Activated CD4-positive, alpha-beta T cell treated with anti-CD3 and anti-CD28 coated beads, Interleukin-2, amount 50 U/mL, for 1 hour (primary cell): ENCODE measurements at regions not wholly inside any gene's neighbourhood (a gene's known extent, or its start where the extent isn't known, plus 50 kb on each side); places are given as distances from the start of the nearest gene placed in this dataset.
"Not testable (repeated sequence)": the region's sequence is repeated elsewhere in the genome, so short reads cannot be mapped to it uniquely, and the experiment has no call there.

ENCODE experiments used
- DNase-seq: peaks from one replicate; pipeline ENCODE4 v3.0.0-alpha.2; 2020

DNA sequence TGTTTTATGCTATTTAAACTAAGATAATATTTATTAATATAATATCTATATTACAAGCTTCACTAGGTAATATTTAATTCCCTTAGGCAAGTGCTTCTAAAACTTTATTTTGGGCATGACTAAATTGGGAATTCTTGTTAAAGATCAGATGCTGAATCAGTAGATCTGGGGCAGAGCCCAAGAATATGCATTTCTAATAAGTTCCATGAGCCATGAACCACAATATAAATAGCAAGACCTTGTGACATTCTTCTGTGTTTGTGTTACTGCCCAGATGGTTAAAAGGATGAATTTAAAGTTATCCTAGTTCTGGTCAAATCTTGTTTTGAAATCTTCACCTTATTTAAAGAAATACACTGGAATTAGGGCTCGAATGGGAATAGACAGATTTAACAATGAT is 258.4 kb upstream of the CACNA2D1 start:
- DNase-seq = no peak

DNA sequence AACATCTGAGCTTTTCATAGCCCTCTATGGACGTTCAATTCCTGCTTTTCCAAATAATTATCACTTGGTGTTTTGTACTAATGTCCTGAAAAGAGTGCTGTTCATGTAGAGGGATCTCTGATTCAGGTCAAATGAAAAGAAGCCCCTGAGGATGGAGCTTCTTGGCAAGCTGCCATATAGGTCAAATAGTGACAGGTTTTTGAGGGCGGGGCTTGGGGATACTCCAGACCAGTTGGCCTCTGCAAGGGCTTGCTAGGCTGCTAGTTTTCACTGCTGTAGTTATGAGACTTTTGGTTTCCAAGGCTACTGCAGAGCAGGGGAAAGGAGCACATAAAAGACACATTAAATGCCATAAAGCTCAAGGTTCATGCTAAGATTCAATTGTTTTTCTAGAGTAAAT is 257.2 kb upstream of the CACNA2D1 start:
- no peak for DNase-seq

DNA sequence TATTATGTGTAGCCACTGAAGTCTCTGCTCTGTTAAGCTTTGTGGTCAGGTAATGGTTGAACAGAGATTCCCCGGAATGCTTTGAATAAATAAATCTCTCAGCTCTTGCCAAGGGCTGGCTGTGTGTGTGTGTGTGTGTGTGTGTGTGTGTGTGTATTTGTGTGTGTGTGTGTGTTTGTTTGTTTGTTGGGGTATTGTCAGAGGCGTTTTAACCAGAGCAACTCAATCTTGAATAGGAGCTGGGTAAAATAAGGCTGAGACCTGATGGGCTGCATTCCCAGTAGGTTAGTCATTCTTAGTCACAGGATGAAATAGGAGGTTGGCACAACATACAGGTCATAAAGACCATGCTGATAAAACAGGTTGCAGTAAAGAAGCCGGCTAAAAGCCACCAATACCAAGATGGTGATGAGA is 256.2 kb upstream of the CACNA2D1 start:
- no peak for DNase-seq

DNA sequence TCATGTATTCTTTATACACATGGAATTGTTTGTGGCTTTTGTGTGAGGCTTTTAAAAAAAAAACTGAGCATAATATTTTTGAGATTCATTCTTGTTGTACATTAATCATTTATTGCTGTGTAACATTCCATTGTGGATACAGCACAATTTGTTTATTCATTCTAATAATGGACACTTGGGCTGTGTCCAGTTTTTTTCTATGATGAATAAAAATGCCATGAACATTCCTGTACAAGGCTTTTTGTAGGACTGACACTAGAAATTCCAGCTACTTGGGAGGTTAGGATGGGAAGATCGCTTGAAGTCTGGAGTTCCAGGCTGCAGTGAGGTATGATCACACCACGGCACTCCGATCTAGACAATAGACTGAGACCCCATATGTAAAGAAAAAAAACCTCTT is 254.3 kb upstream of the CACNA2D1 start:
- no peak for DNase-seq

DNA sequence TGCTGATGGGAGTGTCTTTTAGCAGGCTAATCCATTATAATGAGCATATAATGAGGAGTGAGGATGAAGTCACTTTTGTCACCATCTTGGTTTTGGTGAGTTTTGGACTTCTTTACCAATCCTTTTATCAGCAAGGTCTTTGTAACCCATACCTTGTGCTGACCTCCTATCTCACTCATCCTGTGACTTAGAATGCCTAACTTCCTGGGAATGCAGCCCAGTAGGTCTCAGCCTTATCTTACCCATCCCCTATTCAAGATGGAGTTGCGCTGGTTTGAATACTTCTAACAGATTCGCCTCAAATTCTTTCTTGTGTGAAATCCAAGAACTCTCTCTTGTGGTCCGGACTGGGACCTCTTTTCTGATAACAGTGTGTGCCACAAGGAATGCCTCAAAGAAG is 253.1 kb upstream of the CACNA2D1 start:
- DNase-seq = no peak

DNA sequence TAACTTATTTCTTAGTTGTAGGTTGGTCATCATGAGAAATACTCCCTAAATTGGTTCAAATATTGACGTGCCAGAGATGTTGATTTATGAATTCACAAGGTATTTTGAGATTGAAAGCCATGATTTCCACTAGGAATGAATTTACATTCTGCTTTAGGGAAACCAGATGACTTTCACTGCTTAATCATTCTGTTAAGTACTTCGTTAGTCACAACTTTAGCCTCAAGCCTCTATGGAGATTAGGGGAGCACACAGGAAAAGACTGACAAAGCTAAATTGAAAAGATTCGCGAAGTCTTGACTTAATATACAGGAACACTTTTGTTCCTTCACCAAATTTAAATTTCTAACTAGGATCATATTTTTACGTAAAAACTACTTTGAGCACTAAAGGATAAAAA is 250.4 kb upstream of the CACNA2D1 start:
- DNase-seq = no peak

DNA sequence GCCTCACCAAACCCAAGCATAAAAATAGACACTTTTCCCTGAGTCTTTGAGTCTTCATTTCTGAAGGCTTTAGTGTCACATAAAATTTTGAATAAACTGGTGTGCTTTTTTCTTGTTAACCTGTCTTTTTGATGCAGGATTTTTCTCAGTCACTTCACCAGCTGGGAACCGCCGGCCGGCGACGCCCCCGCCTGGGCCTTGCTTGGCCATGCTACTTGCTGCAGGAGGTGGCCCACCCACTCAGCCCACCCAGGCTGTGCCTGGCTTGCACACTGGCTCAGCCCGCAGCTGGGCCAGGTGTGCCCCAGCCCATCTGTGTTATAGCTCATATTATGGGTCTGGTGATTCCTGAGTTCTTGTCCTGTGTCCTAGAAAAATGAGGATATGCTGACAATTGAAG is 247.4 kb upstream of the CACNA2D1 start:
- no peak for DNase-seq

DNA sequence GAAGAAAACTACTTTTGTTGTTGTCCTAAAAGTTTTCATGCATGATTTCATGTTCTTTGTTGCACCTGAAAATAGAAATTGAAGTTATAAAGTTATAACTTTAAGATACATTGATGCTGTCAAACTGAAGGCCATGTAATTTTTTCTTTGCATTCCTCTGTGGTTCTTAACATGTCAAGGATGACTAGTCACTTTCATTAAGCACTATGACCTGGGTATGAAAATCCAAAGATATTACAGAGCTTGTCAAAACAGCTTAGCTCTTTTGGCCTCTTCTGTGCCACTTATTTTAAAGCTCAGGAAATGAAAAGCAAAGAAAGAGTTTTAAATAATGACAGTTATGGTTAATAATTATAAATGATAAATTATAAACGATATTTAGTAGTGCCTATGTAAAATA is 241.6 kb upstream of the CACNA2D1 start:
- DNase-seq = no peak

DNA sequence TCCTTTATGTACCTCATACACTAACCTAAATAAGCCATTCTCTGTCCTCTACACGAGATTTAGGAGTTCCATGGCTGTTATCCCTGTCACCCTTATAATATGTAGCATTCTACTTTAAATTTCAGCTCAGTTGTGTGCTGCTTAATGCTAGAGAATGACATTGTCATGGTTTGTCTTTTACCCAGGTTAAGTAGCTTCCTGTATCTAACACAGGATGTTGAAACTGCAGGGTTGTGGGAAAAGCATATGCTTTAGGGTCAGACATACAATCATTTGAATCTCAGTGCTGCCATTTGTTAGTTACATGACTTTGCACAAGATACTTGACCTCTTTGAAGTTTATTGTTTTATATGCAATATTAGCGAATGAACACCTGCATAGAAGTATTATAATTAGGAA is 235.1 kb upstream of the CACNA2D1 start:
- DNase-seq = no peak

DNA sequence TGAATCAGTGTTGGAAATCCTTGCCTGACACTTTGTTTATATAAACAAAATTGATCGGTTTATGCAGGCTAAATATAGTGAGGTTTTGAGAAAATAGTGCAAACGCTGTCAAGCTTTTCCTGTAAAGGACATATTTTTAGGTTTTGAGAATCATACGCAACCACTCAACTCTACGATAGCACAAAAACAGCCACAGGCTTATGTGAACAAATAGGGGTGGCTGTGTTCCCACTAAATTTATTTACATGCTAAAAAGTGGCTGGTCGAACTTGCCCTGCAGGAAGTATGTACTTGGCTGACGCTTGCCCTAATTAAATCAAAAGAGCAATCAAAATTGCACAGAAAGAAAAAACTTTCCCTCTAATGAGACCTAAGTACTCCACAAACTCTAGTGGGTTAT is 234.7 kb upstream of the CACNA2D1 start:
- no peak for DNase-seq

DNA sequence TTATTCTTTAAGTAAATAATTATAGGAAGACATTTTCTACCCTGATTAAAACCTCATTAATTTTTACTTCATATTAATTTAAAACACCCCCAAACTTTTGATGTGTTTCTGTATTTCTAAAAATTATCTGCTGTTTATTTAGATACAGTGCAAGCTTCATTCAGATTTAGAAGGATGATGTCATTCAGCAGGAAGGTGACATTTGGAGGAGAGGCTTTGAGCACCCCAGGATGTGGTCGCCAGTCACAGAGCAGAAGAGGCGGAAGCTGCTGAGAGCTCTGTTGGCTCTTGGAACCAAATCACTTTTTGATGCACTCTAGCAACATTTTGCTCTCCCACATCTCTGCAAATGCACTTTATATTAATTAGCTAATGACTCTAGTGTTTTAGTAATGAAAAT is 233.9 kb upstream of the CACNA2D1 start:
- DNase-seq = peak; percentile 8

DNA sequence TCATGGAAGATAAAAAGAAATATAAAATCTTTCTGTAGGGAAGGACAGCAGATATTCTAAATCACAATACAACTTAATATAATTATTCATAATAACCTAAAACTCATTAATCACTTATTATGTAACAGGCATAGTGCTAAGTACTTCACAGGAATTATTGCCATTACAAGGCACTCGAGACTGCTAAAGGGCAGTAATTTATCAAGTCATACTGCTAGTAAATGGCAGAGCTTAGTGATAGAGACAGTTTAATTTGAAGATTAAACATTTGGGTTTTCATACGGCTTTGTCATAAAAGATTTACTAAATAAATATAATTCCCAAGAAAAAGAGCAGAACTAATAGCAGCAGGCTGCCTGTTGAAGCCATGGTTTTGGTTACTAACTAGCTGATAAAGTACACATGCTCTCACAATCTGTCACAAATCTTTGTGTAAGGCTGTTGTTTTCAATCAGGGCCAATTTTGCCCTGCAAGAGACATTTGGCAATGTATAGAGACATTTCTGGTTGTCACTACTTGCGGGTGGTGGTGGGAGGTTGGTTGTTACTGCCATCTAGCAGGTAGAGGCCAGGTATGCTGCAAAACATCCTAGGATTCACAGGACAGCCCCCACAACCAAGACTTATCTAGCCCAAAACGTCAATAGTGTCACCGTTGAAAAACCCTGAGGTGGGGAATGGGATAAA is 233.3 kb upstream of the CACNA2D1 start:
- DNase-seq = no peak

DNA sequence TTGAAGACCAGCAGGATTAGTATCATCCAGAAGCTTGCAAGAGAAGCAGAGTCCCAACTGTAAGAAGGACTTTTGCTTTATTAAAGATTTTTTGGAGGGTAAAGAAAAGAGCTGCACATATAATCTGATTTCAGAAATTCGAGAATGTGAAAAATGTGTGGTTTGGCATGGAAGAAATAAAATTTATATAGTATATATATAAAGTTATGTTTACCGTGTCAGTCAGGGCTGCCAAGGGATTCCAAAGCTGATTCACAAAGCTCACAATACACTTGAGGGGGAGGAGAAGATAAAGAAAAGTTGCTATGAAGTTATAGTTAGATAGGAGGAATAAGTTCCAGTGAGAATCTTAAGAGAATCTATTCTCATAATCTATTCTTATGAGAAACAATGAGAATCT is 231.8 kb upstream of the CACNA2D1 start:
- no peak for DNase-seq

DNA sequence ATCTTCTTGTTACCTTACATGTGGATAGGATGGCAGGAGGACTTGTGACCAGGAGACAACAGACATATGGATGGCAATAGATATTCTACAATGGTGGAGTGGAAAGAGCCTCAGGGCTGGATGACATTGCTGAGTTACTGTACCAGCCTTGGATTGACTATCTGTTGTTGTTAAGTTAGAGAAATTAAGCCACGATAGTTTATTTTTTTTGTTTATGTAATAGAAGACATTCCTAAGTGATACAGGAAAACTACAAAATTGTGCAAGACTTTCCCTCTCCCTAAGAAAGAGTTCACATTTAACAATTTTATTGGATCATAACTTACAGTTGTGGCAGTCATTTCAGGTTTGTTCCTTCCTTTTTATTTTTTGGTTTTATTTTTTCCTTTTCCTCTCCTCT is 230.7 kb upstream of the CACNA2D1 start:
- no peak for DNase-seq

DNA sequence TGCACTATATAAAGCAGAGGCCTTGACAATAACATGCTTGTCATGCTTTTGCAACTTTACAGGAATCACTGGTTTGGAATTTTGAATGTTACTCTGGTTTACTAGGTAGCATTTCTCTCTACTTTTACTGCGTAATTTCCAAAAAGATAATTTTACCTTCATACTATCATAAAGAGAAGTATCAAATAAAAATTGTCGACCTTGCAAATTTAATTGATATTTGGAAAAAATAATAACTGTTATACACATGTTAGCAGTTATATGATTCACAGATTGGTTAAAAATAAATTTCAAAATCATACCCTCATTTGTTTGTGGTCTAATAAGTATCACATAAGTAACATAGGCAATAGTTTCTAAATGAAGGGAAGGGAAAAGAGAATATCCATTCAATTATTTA is 228.5 kb upstream of the CACNA2D1 start:
- no peak for DNase-seq

DNA sequence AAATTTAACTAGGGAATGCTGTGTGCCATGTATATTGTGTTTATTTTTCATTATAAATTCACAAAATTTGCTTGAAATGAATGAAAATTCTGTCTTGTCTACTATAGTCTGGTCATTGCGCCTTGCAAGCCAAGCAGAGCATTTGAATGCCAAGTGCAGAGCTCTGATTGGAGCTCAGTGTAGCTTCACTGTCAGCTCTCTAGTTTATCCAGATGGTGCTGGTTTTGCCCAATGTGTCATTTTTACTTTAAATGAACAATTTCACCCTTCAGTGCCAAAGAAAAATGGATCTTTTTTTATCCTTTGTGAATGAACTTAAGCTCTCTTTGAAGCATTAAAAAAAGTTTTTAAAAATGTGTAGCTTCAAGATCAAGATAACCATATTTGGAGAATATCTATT is 225.6 kb upstream of the CACNA2D1 start:
- DNase-seq = no peak

DNA sequence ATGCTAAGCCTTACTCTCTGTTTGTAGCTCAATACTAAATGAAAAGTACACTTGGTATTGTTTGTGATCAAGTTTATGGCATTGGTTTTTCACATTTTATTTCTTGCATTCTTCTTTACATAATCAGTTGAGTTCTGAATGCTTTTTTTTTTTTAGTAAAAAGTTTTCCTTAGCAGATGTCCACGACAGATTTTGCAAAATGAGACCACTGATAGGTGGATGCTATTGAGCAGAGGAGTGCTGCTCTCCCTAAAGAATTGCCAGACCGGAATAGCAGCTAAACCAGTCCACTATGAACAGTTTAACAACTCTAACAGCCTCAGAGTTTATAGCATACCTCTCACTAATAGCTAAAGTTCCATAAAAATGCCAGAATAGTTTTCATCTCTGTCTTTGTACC is 225.1 kb upstream of the CACNA2D1 start:
- no peak for DNase-seq

DNA sequence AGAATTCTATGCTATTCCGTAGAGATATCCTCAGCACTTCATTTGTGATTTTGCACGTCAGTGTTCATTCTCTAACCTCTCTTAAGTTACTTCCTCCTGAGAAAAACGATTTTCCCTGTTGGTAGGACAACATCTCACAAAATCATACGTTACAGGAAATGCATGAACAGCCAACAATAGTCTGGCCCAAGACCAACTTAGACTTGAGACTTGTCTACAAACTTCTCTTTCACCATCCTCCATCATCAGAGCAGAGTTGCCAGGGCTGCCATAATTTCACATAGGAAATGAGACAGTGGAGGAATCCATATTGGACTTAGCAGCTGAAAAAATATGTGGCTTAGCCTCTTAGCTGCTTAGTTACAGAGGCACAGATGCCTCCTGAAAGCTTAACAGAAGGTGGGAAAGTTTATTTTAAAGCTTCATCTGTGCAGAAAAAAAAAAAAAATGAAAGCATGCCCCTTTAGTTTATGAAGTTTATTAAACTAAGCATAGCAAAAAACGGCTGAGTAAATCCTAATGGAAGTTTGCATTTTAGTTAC is 222.5 kb upstream of the CACNA2D1 start:
- no peak for DNase-seq

DNA sequence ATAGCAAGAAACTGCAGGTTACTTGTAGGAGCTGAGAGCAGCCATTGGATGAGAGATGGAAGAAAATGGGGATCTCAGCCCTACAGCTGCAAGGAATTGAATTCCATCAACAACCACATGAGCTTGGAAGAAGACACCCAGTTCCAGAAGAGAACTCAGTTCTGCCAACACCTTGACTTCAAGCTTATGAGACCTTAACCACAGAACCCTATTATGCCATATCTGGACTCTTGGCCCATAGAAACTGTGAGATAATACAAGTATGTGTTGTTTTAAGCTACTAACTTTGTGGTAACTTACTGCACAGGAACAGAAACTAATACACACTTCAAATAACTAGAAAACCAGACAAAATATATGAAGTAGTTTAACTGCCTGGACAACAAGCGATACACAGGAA is 212.4 kb upstream of the CACNA2D1 start:
- no peak for DNase-seq

DNA sequence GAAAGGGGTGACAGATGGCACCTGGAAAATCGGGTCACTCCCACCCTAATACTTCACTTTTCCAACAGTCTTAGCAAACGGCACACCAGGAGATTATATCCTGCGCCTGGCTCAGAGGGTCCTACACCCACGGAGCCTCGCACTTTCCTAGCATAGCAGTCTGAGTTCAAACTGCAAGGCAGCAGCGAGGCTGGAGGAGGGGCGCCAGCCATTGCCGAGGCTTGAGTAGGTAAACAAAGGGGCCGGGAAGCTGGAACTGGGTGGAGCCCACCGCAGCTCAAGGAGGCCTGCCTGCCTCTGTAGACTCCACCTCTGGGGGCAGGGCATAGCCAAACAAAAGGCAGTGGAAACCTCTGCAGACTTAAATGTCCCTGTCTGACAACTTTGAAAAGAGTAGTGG is 206.5 kb upstream of the CACNA2D1 start:
- DNase-seq = not testable (repeated sequence)

DNA sequence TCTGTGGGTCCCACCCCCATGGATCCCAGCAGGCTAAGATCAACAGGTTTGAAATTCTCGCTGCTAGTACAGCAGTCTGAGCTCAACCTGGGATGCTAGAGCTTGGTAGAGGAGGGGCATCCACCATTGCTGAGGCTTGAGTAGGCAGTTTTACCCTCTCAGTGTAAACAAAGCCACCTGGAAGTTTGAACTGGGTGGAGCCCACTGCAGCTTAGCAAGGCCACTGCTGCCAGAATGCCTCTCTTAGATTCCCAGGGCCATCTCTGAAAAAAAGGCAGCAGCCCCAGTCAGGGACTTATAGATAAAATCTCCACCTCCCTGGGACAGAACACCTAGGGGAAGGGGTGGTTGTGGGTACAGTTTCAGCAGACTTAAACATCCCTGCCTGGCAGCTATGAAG is 190.0 kb upstream of the CACNA2D1 start:
- DNase-seq = no peak

DNA sequence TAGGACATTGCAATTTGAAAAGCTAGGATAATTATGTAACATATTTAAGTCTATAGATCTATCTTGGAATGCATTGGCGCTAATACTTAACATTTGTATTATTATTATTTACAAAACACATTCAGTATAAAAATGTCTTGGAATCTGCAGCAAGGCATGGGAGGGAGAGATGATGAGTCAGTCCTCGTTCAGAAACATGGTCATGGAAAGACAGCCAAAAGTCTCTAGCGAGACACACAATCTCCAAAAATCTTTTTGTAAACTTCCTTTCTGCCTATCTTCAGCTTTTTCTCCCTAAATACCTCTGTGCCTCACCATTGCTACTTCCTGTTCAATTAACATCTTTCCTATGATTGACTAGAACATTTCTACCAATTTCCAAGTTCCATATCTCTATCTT is 188.4 kb upstream of the CACNA2D1 start:
- no peak for DNase-seq

DNA sequence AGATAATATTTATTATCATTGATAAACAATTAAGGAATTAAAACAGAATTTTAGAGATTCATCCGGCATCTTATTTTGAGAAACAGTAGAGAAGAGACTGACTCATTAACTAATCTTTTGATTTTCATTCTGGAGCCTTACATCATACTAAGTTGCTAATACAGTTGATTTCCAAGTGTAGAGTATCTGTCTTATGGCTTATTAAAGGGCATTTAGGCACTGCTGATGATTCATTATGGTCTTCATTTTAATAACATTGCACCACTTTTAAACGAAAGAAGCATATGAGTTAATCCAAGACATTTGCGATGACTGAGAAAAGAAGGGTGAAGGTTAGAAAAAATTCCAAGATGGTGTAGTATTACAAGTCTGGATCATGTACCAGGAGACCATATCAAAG is 186.0 kb upstream of the CACNA2D1 start:
- no peak for DNase-seq

DNA sequence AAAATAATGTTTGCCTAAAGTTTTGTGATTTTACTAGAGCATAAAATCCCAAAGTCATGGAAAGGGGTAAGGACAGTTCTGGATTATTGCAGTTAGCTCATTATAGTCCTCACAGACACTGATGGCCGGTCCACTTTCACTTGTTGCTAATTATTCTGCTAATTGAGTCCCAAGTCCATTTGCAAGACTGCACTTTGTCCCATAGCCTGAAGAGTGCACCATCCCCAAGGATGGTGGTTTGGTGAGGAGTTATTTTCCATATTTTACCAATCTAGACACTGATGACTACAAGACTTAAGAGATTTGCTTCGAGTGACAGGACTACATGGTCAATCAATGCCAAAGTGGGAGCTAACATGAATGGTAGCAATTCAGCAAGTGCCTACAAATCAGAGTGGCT is 181.8 kb upstream of the CACNA2D1 start:
- DNase-seq = no peak

DNA sequence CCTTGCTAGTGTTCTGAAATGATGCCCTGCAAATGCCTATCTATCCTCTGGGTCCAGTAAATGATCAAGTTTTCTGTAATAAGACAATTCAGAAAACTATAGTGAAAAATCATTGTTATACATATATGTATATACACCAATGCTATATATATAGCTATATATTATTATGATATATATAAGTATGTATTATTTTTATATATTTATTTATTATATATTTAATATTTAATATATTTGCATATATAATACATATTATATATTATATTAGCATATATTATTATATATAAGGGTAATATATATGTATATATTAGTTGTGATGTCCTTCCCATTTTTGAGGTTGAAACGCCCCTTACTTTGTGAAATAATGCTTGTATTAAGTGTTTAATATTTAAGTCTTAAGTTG is 181.4 kb upstream of the CACNA2D1 start:
- no peak for DNase-seq

DNA sequence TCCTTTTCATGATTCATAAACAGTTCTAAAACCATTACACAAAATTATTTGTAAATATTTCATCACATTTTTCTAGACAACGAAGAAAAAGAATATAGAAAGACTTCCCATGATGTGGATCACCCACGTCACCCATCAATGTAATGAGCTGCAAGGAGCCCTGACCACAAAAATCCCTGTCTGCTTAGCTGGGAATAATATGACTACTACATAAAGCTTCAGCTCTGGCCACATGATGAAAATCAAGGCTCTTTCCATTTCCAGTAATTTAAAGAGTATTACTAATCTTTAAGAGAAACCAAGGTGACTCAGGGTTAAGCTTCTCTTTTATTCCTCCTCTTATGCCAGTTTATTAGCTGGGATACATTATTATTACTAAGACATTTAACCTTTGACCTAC is 180.8 kb upstream of the CACNA2D1 start:
- no peak for DNase-seq
